22Rv1 (cell line): ENCODE measurements at regions not wholly inside any gene's neighbourhood (a gene's known extent, or its start where the extent isn't known, plus 50 kb on each side); places are given as distances from the start of the nearest gene placed in this dataset.
"Not testable (repeated sequence)": the region's sequence is repeated elsewhere in the genome, so short reads cannot be mapped to it uniquely, and the experiment has no call there.

ENCODE experiments used
- ZFX ChIP-seq: fragments of 450-650 bp; IDR thresholded peaks from 2 replicates; pipeline ENCODE4 v1.6.1; 2017; ENCODE audit warnings: antibody characterized with exemption, borderline replicate concordance
- TF ChIP-seq, protein P1 (sequence below): fragments of 450-650 bp; IDR thresholded peaks from 2 replicates; pipeline ENCODE4 v1.5.1; 2017; ENCODE audit warnings: mild to moderate bottlenecking

DNA sequence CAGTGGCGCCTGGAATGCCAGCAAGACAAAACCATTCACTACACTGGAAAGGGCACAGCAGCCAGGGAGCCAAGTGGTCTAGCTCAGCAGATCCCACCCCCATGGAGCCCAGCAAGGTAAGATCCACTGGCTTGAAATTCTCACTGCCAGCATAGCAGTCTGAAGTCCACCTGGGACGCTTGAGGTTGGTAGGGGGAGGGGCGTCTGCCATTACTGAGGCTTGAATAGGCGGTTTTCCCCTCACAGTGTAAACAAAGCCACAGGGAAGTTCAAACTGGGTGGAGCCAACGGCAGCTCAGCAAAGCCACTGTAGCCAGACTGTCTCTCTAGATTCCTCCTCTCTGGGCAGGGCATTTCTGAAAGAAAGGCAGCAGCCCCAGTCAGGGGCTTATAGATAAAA is 133.0 kb upstream of the DDX53 start:
- TF ChIP-seq, protein P1, sequence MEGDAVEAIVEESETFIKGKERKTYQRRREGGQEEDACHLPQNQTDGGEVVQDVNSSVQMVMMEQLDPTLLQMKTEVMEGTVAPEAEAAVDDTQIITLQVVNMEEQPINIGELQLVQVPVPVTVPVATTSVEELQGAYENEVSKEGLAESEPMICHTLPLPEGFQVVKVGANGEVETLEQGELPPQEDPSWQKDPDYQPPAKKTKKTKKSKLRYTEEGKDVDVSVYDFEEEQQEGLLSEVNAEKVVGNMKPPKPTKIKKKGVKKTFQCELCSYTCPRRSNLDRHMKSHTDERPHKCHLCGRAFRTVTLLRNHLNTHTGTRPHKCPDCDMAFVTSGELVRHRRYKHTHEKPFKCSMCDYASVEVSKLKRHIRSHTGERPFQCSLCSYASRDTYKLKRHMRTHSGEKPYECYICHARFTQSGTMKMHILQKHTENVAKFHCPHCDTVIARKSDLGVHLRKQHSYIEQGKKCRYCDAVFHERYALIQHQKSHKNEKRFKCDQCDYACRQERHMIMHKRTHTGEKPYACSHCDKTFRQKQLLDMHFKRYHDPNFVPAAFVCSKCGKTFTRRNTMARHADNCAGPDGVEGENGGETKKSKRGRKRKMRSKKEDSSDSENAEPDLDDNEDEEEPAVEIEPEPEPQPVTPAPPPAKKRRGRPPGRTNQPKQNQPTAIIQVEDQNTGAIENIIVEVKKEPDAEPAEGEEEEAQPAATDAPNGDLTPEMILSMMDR, result not testable (repeated sequence)
- TF ChIP-seq ZFX, result not testable (repeated sequence)
